ENCODE measurements at regions not wholly inside any gene's neighbourhood (a gene's known extent, or its start where the extent isn't known, plus 50 kb on each side); places are given as distances from the start of the nearest gene placed in this dataset.

- no peak for TF ChIP-seq CTCF (IDR thresholded peaks at IDR 0.05)
- no peak for TF ChIP-seq POLR2A (IDR thresholded peaks at IDR 0.05)
These were observed 1971.0 kb upstream of the FLRT2 start for GRCh38 chr14:83558946-83559345.
